Fibroblast of the aortic adventitia (primary cell): ENCODE measurements at regions not wholly inside any gene's neighbourhood (a gene's known extent, or its start where the extent isn't known, plus 50 kb on each side); places are given as distances from the start of the nearest gene placed in this dataset.

Experiments
- DNase-seq: peaks from one replicate; pipeline ENCODE4 v3.0.0-alpha.2; 2010; ENCODE audit warnings: low read depth
- H3K4me3 ChIP-seq: 2 replicates; pipeline ENCODE4 v1.5.1; 2011; ENCODE audit warnings: low read depth, mild to moderate bottlenecking, control low read depth, low read length, moderate library complexity
- TF ChIP-seq, protein P1 (sequence below): IDR thresholded peaks from 2 replicates; pipeline ENCODE4 v1.5.1; 2011; ENCODE audit warnings: mild to moderate bottlenecking, low read length, control low read depth, inconsistent platforms; ENCODE audit not compliant: insufficient read depth

DNA sequence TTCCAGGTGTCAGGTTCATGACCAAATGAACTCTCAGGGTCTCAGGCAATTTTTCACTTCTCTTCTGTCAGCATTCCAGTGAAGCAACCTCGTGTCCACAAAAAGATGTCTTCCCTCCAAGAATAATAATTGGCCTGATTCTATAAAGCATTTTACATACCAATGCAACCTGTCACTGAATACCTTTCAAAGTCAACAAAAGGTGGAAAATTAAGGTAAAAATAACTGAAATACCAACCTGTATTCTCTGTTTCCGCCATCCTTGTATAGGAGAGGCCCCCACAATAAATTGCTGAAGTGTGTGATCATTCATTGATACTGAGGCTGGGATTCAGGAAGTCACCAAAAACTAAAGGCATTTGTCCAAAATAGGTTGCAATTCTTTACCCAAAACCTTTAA, 77.4 kb upstream of the TMEM45B start:
- no peak for DNase-seq
- H3K4me3 ChIP-seq, result no peak overlapping the region
- TF ChIP-seq, protein P1, sequence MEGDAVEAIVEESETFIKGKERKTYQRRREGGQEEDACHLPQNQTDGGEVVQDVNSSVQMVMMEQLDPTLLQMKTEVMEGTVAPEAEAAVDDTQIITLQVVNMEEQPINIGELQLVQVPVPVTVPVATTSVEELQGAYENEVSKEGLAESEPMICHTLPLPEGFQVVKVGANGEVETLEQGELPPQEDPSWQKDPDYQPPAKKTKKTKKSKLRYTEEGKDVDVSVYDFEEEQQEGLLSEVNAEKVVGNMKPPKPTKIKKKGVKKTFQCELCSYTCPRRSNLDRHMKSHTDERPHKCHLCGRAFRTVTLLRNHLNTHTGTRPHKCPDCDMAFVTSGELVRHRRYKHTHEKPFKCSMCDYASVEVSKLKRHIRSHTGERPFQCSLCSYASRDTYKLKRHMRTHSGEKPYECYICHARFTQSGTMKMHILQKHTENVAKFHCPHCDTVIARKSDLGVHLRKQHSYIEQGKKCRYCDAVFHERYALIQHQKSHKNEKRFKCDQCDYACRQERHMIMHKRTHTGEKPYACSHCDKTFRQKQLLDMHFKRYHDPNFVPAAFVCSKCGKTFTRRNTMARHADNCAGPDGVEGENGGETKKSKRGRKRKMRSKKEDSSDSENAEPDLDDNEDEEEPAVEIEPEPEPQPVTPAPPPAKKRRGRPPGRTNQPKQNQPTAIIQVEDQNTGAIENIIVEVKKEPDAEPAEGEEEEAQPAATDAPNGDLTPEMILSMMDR, result no peak

DNA sequence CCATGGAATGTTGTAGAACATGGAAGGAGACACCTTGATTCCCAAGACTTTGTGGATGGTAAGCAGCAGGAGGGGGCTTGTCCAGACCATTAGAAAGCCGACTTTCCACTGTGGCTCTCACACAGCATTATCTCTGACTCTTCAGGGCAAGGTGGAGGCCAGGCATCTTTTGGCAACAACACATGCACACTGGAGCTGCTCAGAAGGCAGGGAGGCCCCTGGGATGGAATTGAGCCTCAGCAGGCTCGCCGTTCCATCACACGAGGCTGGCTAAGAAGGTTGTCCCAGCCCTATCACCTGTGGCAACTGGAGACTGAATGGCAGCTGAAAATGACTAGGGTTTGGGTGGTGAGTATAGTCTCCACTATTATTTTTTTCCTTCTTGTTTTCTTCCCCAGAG, 76.3 kb upstream of the TMEM45B start:
- TF ChIP-seq, protein P1, result no peak
- DNase-seq, result no peak
- H3K4me3 ChIP-seq, result no peak overlapping the region

DNA sequence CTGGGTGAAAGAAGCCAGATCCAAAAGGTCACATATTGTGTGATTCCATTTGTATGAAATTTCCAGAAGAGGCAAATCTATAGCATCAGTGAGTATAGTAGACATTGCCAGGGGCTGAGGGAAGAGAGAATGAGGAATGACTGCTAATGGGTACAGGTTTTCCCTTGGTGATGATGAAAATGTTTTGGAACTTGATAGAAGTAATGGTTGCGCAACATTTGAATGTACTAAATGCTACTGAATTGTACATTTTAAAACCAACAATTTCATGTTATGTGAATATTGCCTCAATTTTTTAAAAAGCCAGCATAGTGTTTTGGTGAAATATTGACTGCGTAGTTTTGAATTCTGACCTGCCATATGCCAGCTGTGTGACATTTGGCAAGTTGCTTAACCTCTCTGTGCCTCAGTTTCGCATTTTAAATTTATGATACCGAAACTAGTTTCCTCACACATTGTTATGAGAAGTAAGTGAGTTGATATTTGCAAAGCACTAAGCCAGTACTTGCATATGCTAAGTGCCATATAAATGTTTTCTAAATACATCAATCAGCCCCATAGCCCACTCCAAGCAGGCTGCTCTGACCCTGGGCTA, 75.4 kb upstream of the TMEM45B start:
- TF ChIP-seq, protein P1, result no peak
- DNase-seq, result no peak
- H3K4me3 ChIP-seq, result no peak overlapping the region

DNA sequence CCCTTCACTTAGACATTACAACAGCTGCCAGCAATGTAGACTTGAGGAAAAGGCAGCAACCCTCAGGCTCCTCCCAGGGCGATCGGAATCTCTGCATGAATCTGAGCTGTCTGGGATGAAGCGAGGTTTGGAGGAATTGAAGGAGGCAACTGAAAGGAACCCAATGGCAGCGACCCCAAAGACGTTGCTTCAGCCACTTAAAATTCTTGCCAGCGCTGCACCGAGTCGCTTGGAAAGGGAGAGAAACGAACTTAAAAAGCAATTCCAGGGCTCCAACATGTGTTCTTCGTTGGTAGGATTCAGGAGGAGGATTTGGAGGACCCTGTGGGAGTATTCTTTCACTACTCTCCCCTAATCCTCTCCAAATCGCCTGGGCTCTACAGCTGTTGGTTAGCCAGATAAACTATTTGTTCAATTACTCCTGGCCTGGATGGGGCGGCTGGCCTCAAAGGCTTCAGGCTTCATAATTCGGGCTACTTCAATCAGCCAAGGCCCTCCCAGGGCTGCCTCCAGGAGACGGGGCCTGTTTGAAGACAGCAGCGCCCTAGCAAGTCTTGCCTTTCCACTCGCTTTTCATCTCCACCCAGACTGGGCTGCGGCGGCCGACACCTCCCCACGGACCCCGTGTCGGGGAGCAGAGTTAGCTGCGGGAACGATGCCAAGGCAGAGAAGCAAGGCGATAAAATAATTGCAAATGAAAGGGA, 72.4 kb upstream of the TMEM45B start:
- TF ChIP-seq, protein P1, result no peak
- DNase-seq, result no peak
- no peak overlapping the region for H3K4me3 ChIP-seq

DNA sequence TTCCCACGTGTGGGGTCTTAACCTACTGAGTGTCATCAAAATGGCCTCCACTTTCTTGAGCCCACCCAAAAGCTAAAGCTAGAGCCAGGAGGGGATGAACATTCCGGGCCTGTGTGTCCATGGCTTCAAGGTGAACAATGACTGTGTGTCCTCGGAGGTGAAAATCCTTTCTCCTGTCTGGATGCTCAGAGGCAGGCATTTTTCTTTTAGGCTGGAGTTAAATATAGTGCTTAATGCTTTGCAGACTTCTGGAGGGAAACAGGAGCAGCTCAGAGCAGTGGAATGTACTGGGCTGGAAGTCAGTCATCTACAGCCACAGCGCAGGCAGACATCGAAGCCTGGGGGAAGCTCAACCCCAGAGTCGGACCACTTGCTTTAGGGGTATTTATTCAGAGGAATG, 68.6 kb upstream of the TMEM45B start:
- TF ChIP-seq, protein P1, result no peak
- H3K4me3 ChIP-seq, result no peak overlapping the region
- DNase-seq, result no peak

DNA sequence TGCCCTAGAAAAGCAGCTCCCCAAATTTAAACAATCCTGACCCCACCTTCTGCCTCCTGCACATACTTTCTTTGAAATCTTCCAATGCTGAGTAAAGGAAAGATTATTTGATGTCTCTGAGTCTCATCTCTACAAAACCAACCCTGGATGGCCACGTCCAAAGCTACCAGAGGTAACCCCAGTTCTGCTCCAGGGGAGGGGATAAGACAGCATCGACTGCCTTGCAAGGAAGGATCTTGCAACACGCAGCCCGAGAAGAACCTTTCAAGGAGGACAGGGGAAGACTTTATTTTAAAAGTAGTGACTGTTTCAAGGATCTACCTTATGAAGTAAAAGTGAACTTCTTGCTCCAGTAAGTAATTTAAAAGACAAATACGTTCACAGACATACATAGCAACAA, 66.5 kb upstream of the TMEM45B start:
- TF ChIP-seq, protein P1, result no peak
- no peak for DNase-seq
- H3K4me3 ChIP-seq, result no peak overlapping the region
